NCI-H2227 treated with DMSO at 0.1 percent for 48 hours (cell line): ENCODE measurements at regions not wholly inside any gene's neighbourhood (a gene's known extent, or its start where the extent isn't known, plus 50 kb on each side); places are given as distances from the start of the nearest gene placed in this dataset.

Experiments
- DNase-seq: peaks from one replicate; lab custom pipeline; 2025; lab: John Stamatoyannopoulos, UW

GRCh38 chr1:194267021-194267420 lies 1080.6 kb upstream of the B3GALT2 start:
- no peak for DNase-seq

DNA sequence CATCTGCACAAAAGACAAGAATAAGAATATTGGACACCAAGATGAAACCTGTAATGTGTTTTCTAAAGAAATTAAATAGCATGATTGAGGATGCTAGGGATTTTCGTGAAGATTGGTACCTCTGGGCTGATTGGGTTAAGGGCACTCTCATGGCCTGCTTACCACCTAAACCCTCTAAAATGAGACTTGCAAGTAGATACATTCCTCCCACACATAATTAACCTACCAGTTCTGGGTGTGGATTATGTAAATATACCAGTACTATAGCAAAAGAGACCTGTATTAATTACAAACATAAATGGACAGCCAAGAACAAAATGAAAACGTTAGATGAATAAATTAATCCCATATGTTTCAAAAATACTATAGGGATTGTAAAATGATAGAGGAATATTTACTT lies 1069.6 kb upstream of the B3GALT2 start:
- no peak for DNase-seq

DNA sequence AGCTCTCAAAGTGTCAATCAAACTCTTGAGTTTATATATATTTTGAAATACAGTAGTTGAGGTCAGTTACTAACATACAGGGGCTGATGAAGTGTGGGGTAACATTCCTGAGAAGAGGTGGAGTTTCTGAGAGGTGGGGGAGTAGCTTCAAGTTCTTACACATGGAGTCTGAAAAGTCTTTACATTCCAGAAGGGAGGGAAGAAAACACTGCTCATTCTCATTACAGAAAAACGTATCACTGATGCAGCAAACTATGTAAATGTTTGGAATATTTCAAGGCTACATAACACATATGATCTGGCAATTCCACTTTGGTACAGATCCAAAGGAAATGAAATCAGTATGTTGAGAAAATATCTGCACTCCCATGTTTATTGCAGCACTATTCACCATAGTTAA lies 1065.8 kb upstream of the B3GALT2 start:
- no peak for DNase-seq

DNA sequence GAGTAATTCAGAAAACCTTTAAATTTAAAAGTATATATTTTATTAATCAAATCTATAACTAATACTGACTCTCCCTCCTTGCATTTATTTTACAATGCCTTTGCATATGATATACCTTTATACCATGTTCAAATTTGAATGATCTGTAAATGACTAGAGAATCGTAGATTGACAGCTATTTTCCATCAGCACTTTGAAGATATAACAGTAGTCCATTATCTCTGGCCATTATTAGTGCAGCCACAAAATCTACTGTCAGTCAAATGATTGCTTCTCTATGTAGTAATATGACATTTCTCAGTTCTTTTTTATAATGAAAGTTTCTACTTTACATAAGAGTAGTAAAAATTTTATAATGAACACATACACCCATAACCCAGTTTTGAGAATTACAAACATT lies 1054.8 kb upstream of the B3GALT2 start:
- DNase-seq: no peak

GRCh38 chr1:194233069-194233468 lies 1046.7 kb upstream of the B3GALT2 start:
- DNase-seq: no peak

- DNase-seq: no peak
Observed at GRCh38 chr1:194230351-194231144, 1044.1 kb upstream of the B3GALT2 start.

DNA sequence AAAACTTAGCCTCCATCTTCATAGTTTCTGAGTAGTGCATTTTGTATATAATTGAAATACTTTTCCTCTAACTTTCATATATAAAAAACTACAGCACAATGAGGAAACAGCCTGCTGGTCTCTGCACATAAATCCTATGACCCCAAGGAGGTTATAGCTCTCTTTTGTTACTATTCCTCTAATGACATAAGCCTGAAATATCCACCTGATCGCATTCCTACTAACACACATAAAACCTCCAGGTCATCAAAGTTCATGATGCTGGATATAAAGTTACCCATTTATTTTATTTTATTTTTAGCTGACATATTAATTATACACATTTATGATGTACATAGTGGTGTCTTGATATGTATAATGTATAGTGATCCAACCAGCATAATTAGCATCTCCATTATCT lies 1042.0 kb upstream of the B3GALT2 start:
- no peak for DNase-seq

GRCh38 chr1:194227161-194227560 lies 1040.7 kb upstream of the B3GALT2 start:
- DNase-seq: no peak

- DNase-seq: no peak
Observed at GRCh38 chr1:194225821-194226220, 1039.4 kb upstream of the B3GALT2 start.

DNA sequence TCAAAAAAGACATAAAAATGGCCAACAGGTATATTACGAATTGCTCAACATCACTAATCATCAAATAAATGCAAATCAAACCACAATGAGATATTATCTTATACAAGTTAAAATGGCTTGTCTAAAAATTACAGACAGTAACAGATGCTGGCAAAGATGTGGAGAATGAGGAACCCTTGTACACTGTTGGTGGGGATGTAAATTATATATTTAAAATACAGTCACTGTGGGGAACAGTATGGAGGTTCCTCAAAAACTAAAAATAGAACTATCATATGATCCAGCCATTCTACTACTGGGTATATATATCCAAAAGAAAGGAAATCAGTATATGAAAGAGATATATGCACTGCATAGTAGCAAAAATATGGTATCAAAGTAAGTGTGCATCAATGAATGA lies 1037.2 kb upstream of the B3GALT2 start:
- DNase-seq: no peak

DNA sequence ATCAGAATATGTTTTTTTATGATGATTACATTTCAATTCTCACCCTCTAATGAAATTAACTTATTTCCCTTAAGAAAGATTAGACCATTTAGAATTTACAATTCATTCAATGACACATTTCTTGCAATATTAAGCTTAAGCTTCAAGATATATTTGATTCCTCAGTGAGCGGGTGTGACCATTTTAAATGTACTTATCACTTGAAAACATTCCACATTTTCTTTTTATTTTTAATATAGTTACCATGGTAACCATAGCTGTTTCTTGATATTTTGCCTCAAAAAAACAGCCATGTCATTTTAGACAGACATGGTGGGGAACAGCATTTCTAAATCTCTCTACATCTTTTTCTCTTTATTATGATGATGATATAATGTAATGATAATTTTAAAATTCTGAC lies 1029.0 kb upstream of the B3GALT2 start:
- DNase-seq: no peak

DNA sequence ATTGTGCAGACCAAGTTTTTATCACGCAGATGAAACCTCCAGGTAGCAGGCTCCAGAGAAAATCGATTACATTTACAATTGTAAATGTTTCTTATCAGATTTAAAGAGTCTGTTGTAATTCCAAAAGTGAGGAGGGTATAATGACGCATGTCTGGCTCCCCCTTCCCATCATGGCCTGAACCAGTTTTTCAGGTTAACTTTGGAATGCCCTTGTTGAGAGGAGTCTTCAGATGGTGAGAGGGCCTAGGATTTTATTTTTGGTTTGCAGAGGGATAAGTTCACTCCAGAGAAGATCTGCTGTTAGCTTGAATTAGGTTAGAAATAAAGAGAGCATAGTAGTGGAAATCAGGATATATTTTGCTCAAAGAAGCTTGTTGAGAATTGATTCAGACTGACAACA lies 1028.3 kb upstream of the B3GALT2 start:
- DNase-seq: no peak

GRCh38 chr1:194209920-194210319 lies 1023.5 kb upstream of the B3GALT2 start:
- DNase-seq: no peak

DNA sequence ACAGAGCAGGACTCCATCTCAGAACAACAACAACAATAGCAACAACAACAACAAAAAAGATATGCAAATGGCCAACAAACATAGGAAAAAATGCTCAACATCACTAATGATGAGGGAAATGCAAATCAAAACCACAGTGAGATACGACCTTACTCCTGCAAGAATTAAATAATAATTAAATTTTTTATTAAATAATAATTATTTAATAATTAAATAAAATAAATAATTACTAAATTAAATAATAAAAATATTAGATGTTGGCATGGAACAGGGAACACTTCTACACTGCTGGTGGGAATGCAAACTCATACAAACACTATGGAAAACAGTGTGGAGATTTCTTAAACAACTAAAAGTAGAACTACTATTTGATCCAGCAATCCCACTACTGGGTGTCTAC lies 1022.3 kb upstream of the B3GALT2 start:
- no peak for DNase-seq

GRCh38 chr1:194196562-194196961 lies 1010.1 kb upstream of the B3GALT2 start:
- DNase-seq: no peak

DNA sequence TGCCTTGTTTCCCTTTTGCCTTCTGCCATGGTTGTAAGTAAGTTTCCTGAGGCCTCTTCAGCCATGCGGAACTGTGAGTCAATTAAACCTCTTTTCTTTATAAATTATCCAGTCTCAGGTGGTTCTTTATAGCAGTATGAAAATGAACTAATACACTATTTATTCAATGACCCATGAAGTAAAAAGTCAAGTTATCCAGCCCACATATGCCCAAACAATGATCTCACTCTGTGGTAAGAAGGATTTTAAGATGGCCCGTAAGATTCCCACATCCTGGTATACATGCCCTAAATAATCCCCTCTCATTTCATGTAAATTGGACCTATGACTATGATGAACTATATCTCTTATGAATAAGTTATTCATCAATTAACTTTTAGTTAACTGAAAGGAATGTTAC lies 1008.3 kb upstream of the B3GALT2 start:
- no peak for DNase-seq

- DNase-seq: no peak
Observed at GRCh38 chr1:194184974-194185373, 998.6 kb upstream of the B3GALT2 start.

DNA sequence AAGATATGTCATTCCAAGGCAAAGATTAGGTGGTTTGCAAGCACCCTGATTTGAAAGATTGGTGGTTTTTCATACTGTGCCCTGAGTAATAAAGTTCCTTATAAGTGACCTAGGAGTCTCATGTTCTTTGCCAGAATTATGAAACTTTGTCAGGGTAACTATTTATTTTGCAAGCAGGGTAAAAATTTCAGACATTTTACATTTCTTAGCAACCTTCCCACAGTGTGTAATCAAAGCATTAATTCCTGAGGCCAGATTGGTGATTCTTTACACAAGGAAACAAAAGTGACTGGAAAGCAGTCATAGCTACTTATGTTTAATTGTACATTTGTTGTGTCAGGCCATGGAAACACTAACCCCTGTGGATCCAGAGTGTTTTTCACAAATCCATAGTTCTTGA lies 998.0 kb upstream of the B3GALT2 start:
- DNase-seq: no peak

DNA sequence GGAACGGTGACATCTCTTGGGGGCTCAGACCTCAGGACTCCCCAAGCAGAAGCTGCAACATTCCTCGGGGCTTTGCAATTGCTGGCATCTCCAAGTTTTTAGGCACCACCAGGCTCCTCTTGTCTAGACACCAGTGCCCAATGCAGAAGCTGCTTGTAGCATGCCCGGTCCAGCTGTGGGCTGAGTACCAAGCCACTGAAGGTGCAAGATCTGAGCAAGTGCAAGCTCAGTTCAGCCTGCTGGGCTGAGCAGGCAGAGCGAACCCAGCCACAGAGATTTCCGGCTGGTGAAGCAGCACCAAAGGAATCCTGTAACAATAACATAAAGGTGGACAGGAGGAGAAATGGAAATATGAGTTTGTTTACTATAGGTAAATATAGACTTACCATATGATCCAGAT lies 995.4 kb upstream of the B3GALT2 start:
- no peak for DNase-seq

- DNase-seq: no peak
Observed at GRCh38 chr1:194176212-194176611, 989.8 kb upstream of the B3GALT2 start.

DNA sequence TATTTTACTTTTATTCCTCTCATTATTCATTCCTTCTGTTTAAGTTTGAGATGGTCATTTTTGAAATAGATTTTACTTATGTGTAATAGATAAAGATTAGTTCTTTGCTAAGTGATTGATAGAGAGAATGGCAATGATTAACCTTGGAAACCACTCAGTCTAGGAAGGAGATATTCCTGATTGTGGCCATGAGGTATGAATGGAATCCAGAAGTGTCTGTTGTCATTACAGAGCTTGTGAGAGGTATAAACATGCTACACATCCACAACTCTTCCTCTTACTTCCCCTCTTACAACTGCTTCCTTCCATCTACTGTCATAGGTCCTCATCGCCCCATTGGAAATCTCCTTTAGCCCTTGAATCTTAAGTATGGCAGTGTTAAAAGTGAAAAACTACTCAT lies 988.8 kb upstream of the B3GALT2 start:
- DNase-seq: no peak

GRCh38 chr1:194174528-194174927 lies 988.1 kb upstream of the B3GALT2 start:
- DNase-seq: no peak

DNA sequence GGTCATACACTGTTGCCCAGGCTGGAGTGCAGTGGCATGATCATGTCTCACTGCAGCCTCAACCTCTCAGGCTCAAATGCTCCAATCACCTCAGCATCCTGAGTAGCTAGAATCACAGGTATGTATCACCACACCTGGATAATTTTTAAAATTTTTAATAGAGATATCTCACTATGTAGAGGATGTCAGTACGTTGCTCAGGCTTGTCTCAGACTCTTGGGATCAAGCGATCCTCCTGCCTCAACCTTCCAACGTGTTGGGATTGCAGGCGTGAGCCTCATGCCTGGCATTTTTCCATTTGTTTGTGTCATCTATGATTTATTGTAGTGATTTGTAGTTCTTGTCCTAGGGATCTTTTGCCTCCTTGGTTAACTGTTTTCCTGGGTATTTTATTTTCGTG lies 985.2 kb upstream of the B3GALT2 start:
- DNase-seq: no peak

- no peak for DNase-seq
Observed at GRCh38 chr1:194167956-194168640, 981.7 kb upstream of the B3GALT2 start.
